ENCODE measurements at regions not wholly inside any gene's neighbourhood (a gene's known extent, or its start where the extent isn't known, plus 50 kb on each side); places are given as distances from the start of the nearest gene placed in this dataset.

GRCh38 chr4:4808086-4808485 is 51.4 kb upstream of the MSX1 start:
- no peak overlapping the region for H3K4me3 ChIP-seq
- in situ Hi-C loops (cut with MboI; ENCODE audit: low pct_unique_long_range_greater_than_20kb in 2 of 9, low sequenced_read_pairs in 9 of 9, unreplicated experiment in 9 of 9) = no loop called here
- WGBS, 10 experiments = 6 to 100% (median 77%) methylated on average over 1 to 4 of the region's 4 CpGs; no CpG with 5 or more reads in 2 of the 10 experiments
- ATAC-seq (replicated peaks in 6 of 8) = peak in 1 of 8 experiments; percentile 64
- peaks cover 23 to 36% of the 10 kb centered on the region in 2 donors for H3K4me1 ChIP-seq (replicated peaks in 1 of 2)
- no peak overlapping the region for H3K27ac ChIP-seq

GRCh38 chr4:4805887-4806286 is 53.6 kb upstream of the MSX1 start:
- in situ Hi-C loops (cut with MboI; ENCODE audit: low pct_unique_long_range_greater_than_20kb in 2 of 9, low sequenced_read_pairs in 9 of 9, unreplicated experiment in 9 of 9) = no loop called here
- Histone ChIP-seq H3K27ac (no peak overlapping the region), H3K4me1 (replicated peaks in 1 of 2) (peaks cover 19 to 28% of the 10 kb centered on the region in 2 donors), H3K4me3 (no peak overlapping the region)
- peak in 3 of 8 experiments; percentile 7 to 49 (median 22) for ATAC-seq (replicated peaks in 6 of 8)
- WGBS, 10 experiments = 10 to 79% (median 64%) methylated on average over 1 to 8 of the region's 8 CpGs; no CpG with 5 or more reads in 4 of the 10 experiments

- in situ Hi-C loops (cut with MboI; ENCODE audit: low pct_unique_long_range_greater_than_20kb in 2 of 9, low sequenced_read_pairs in 9 of 9, unreplicated experiment in 9 of 9) = no loop called here
Observed at GRCh38 chr4:4803912-4804296, 55.6 kb upstream of the MSX1 start.

GRCh38 chr4:4803216-4803911 is 56.1 kb upstream of the MSX1 start:
- H3K4me3 ChIP-seq = no peak overlapping the region

More at GRCh38 chr4:4803912-4804296, 55.6 kb upstream of the MSX1 start:
- Histone ChIP-seq H3K4me3 (no peak overlapping the region), H3K4me1 (replicated peaks in 1 of 2) (peaks cover 7 to 10% of the 10 kb centered on the region in 2 donors), H3K27ac (no peak overlapping the region)
- WGBS, 10 experiments = 80 to 100% (median 93%) methylated on average over 1 to 2 of the region's 2 CpGs; no CpG with 5 or more reads in 2 of the 10 experiments
- ATAC-seq (replicated peaks in 6 of 8) = no peak

GRCh38 chr4:4800646-4801408 is 58.6 kb upstream of the MSX1 start:
- Histone ChIP-seq H3K4me3 (no peak overlapping the region), H3K4me1 (replicated peaks in 1 of 2) (peaks cover 5 to 7% of the 10 kb centered on the region in 2 donors), H3K27ac (no peak overlapping the region)
- WGBS, 10 experiments = 45 to 100% (median 85%) methylated on average over 1 to 6 of the region's 6 CpGs
- ATAC-seq (replicated peaks in 6 of 8) = peak in 4 of 8 experiments; percentile 36 to 85 (median 78)
- in situ Hi-C loops (cut with MboI; ENCODE audit: low pct_unique_long_range_greater_than_20kb in 2 of 9, low sequenced_read_pairs in 9 of 9, unreplicated experiment in 9 of 9) = no loop called here

More at GRCh38 chr4:4803216-4803911, 56.1 kb upstream of the MSX1 start:
- H3K27ac ChIP-seq = no peak overlapping the region
- in situ Hi-C loops (cut with MboI; ENCODE audit: low pct_unique_long_range_greater_than_20kb in 2 of 9, low sequenced_read_pairs in 9 of 9, unreplicated experiment in 9 of 9) = no loop called here
- WGBS, 10 experiments = 45 to 100% (median 83%) methylated on average over 1 to 5 of the region's 5 CpGs; no CpG with 5 or more reads in 2 of the 10 experiments
- peak in 6 of 8 experiments; percentile 26 to 59 (median 40) for ATAC-seq (replicated peaks in 6 of 8)
- peaks cover 7 to 10% of the 10 kb centered on the region in 2 donors for H3K4me1 ChIP-seq (replicated peaks in 1 of 2)

GRCh38 chr4:4794421-4794820 is 65.0 kb upstream of the MSX1 start:
- WGBS, 10 experiments = 0 to 100% (median 50%) methylated on average over 1 of the region's 1 CpG; no CpG with 5 or more reads in 3 of the 10 experiments
- H3K4me3 ChIP-seq = no peak overlapping the region
- ATAC-seq (replicated peaks in 6 of 8) = peak in 3 of 8 experiments; percentile 89 to 94 (median 94)
- peaks cover 17 to 18% of the 10 kb centered on the region in 2 donors for H3K4me1 ChIP-seq (replicated peaks in 1 of 2)
- H3K27ac ChIP-seq = no peak overlapping the region
- in situ Hi-C loops (cut with MboI; ENCODE audit: low pct_unique_long_range_greater_than_20kb in 2 of 9, low sequenced_read_pairs in 9 of 9, unreplicated experiment in 9 of 9) = no loop called here

- in situ Hi-C loops (cut with MboI; ENCODE audit: low pct_unique_long_range_greater_than_20kb in 2 of 9, low sequenced_read_pairs in 9 of 9, unreplicated experiment in 9 of 9) = no loop called here
- 0 to 91% (median 86%) methylated on average over 1 to 4 of the region's 4 CpGs; no CpG with 5 or more reads in 1 of the 10 experiments for WGBS, 10 experiments
- Histone ChIP-seq H3K4me1 (replicated peaks in 1 of 2) (peaks cover 17 to 18% of the 10 kb centered on the region in 2 donors), H3K27ac (no peak overlapping the region), H3K4me3 (no peak overlapping the region)
- ATAC-seq (replicated peaks in 6 of 8) = peak in 2 of 8 experiments; percentile 12 to 44
Observed at GRCh38 chr4:4792466-4792865, 67.0 kb upstream of the MSX1 start.

- in situ Hi-C loops (cut with MboI; ENCODE audit: low pct_unique_long_range_greater_than_20kb in 2 of 9, low sequenced_read_pairs in 9 of 9, unreplicated experiment in 9 of 9) = no loop called here
Observed at GRCh38 chr4:4791299-4792111, 68.0 kb upstream of the MSX1 start.

GRCh38 chr4:4789462-4789861 is 70.0 kb upstream of the MSX1 start:
- H3K4me3 ChIP-seq = no peak overlapping the region
- no peak overlapping the region for H3K27ac ChIP-seq
- 88 to 100% (median 100%) methylated on average over 1 of the region's 1 CpG; no CpG with 5 or more reads in 6 of the 10 experiments for WGBS, 10 experiments
- peaks cover 18 to 21% of the 10 kb centered on the region in 2 donors for H3K4me1 ChIP-seq (replicated peaks in 1 of 2)
- in situ Hi-C loops (cut with MboI; ENCODE audit: low pct_unique_long_range_greater_than_20kb in 2 of 9, low sequenced_read_pairs in 9 of 9, unreplicated experiment in 9 of 9) = no loop called here
- no peak for ATAC-seq (replicated peaks in 6 of 8)

More at GRCh38 chr4:4791299-4792111, 68.0 kb upstream of the MSX1 start:
- Histone ChIP-seq H3K27ac (peak overlapping the region; percentile 43 to 72), H3K4me1 (replicated peaks in 1 of 2) (peaks cover 17 to 18% of the 10 kb centered on the region in 2 donors), H3K4me3 (no peak overlapping the region)
- 10 to 16% (median 11%) methylated on average over 2 to 10 of the region's 14 CpGs; no CpG with 5 or more reads in 3 of the 10 experiments for WGBS, 10 experiments
- ATAC-seq (replicated peaks in 6 of 8) = peak in 5 of 8 experiments; percentile 95 to 99 (median 97)

GRCh38 chr4:4788573-4788972 is 70.9 kb upstream of the MSX1 start:
- H3K27ac ChIP-seq = no peak overlapping the region
- ATAC-seq (replicated peaks in 6 of 8) = no peak
- H3K4me3 ChIP-seq = no peak overlapping the region
- peaks cover 18 to 23% of the 10 kb centered on the region in 2 donors for H3K4me1 ChIP-seq (replicated peaks in 1 of 2)
- in situ Hi-C loops (cut with MboI; ENCODE audit: low pct_unique_long_range_greater_than_20kb in 2 of 9, low sequenced_read_pairs in 9 of 9, unreplicated experiment in 9 of 9) = no loop called here

- Histone ChIP-seq H3K27ac (no peak overlapping the region), H3K4me1 (replicated peaks in 1 of 2) (peaks cover 16 to 21% of the 10 kb centered on the region in 2 donors), H3K4me3 (no peak overlapping the region)
- 17 to 100% (median 83%) methylated on average over 1 to 3 of the region's 3 CpGs; no CpG with 5 or more reads in 3 of the 10 experiments for WGBS, 10 experiments
- in situ Hi-C loops (cut with MboI; ENCODE audit: low pct_unique_long_range_greater_than_20kb in 2 of 9, low sequenced_read_pairs in 9 of 9, unreplicated experiment in 9 of 9) = no loop called here
- no peak for ATAC-seq (replicated peaks in 6 of 8)
Observed at GRCh38 chr4:4787421-4787820, 72.0 kb upstream of the MSX1 start.

- in situ Hi-C loops (cut with MboI; ENCODE audit: low pct_unique_long_range_greater_than_20kb in 2 of 9, low sequenced_read_pairs in 9 of 9, unreplicated experiment in 9 of 9) = no loop called here
- WGBS, 10 experiments = 0 to 60% (median 37%) methylated on average over 1 to 3 of the region's 5 CpGs; no CpG with 5 or more reads in 6 of the 10 experiments
- peak in 1 of 8 experiments; percentile 9 for ATAC-seq (replicated peaks in 6 of 8)
- Histone ChIP-seq H3K27ac (no peak overlapping the region), H3K4me3 (no peak overlapping the region), H3K4me1 (replicated peaks in 1 of 2) (peaks cover 10 to 11% of the 10 kb centered on the region in 2 donors)
Observed at GRCh38 chr4:4784379-4784778, 75.1 kb upstream of the MSX1 start.

All from motor neuron (in vitro differentiated cells).